SK-N-SH treated with all-trans-retinoic acid at 6 μM for 48 hours (cell line): ENCODE measurements at regions not wholly inside any gene's neighbourhood (a gene's known extent, or its start where the extent isn't known, plus 50 kb on each side); places are given as distances from the start of the nearest gene placed in this dataset.

Experiments
- ATAC-seq: fragments of 200-7000 bp; cut with Tn5 transposase; 3 replicates; pipeline ENCODE4 v1.9.1; 2020; ENCODE audit warnings: mild to moderate bottlenecking, moderate library complexity
- ARNTL ChIP-seq: fragments of 450-650 bp; formaldehyde crosslinking; IDR thresholded peaks from 2 replicates; pipeline ENCODE4 v1.5.0; 2020; ENCODE audit warnings: low read depth, mild to moderate bottlenecking, moderate library complexity, borderline replicate concordance
- BACH2 ChIP-seq: fragments of 250-450 bp; sonication (Bioruptor Pico); IDR thresholded peaks from 2 replicates; pipeline ENCODE4 v1.9.0; 2021; ENCODE audit warnings: mild to moderate bottlenecking, borderline replicate concordance
- CSDC2 ChIP-seq: fragments of 250-450 bp; sonication (Bioruptor Pico); IDR thresholded peaks from 2 replicates; pipeline ENCODE4 v1.5.0; 2020; ENCODE audit warnings: mild to moderate bottlenecking, moderate library complexity
- CSRNP3 ChIP-seq: fragments of 250-450 bp; sonication (Bioruptor Pico); IDR thresholded peaks from 2 replicates; pipeline ENCODE4 v1.5.1; 2021; ENCODE audit warnings: mild to moderate bottlenecking, moderate library complexity
- ESRRG ChIP-seq: fragments of 250-450 bp; sonication (Bioruptor Pico); IDR thresholded peaks from 2 replicates; pipeline ENCODE4 v1.6.1; 2021; ENCODE audit warnings: mild to moderate bottlenecking
- GLIS3 ChIP-seq: fragments of 250-450 bp; sonication (Bioruptor Pico); IDR thresholded peaks from 2 replicates; pipeline ENCODE4 v1.5.0; 2020; ENCODE audit warnings: mild to moderate bottlenecking, moderate library complexity
- ISL1 ChIP-seq: fragments of 250-450 bp; sonication (Bioruptor Pico); IDR thresholded peaks from 2 replicates; pipeline ENCODE4 v2.1.2; 2022; ENCODE audit warnings: mild to moderate bottlenecking, moderate library complexity
- OSR1 ChIP-seq: fragments of 250-450 bp; sonication (Bioruptor Pico); IDR thresholded peaks from 2 replicates; pipeline ENCODE4 v1.8.0; 2022; ENCODE audit warnings: moderate library complexity, mild to moderate bottlenecking, inconsistent platforms
- POU6F1 ChIP-seq: fragments of 250-450 bp; sonication (Bioruptor Pico); IDR thresholded peaks from 2 replicates; pipeline ENCODE4 v1.8.0; 2021; ENCODE audit warnings: low read depth, mild to moderate bottlenecking, moderate library complexity, borderline replicate concordance
- PPARA ChIP-seq: fragments of 250-450 bp; sonication (Bioruptor Pico); IDR thresholded peaks from 2 replicates; pipeline ENCODE4 v1.5.0; 2020; ENCODE audit warnings: mild to moderate bottlenecking, borderline replicate concordance
- RARB ChIP-seq: fragments of 250-450 bp; sonication (Bioruptor Pico); IDR thresholded peaks from 2 replicates; pipeline ENCODE4 v1.8.0; 2021; ENCODE audit warnings: mild to moderate bottlenecking, moderate library complexity
- SNAI2 ChIP-seq: fragments of 250-450 bp; sonication (Bioruptor Pico); IDR thresholded peaks from 2 replicates; pipeline ENCODE4 v1.5.0; 2020; ENCODE audit warnings: mild to moderate bottlenecking, moderate library complexity
- TCF4 ChIP-seq: fragments of 250-450 bp; sonication (Bioruptor Pico); IDR thresholded peaks from 2 replicates; pipeline ENCODE4 v1.8.0; 2021; ENCODE audit warnings: mild to moderate bottlenecking, moderate library complexity, borderline replicate concordance
- TOX ChIP-seq: fragments of 250-450 bp; sonication (Bioruptor Pico); IDR thresholded peaks from 2 replicates; pipeline ENCODE4 v1.8.0; 2021; ENCODE audit warnings: mild to moderate bottlenecking, moderate library complexity, borderline replicate concordance
- TSHZ2 ChIP-seq: fragments of 250-450 bp; sonication (Bioruptor Pico); IDR thresholded peaks from 2 replicates; pipeline ENCODE4 v1.5.0; 2020; ENCODE audit warnings: mild to moderate bottlenecking, moderate library complexity
- ZC3H10 ChIP-seq: fragments of 250-450 bp; sonication (Bioruptor Pico); IDR thresholded peaks from 2 replicates; pipeline ENCODE4 v1.5.1; 2021; ENCODE audit warnings: mild to moderate bottlenecking, moderate library complexity
- ZFP3 ChIP-seq: fragments of 250-450 bp; sonication (Bioruptor Pico); IDR thresholded peaks from 2 replicates; pipeline ENCODE4 v1.5.0; 2020; ENCODE audit warnings: mild to moderate bottlenecking, moderate library complexity
- ZFP30 ChIP-seq: fragments of 450-650 bp; formaldehyde crosslinking; IDR thresholded peaks from 2 replicates; pipeline ENCODE4 v1.5.0; 2022; ENCODE audit warnings: mild to moderate bottlenecking, moderate library complexity
- ZNF565 ChIP-seq: fragments of 450-650 bp; formaldehyde crosslinking; conservative IDR thresholded peaks from 2 replicates; pipeline ENCODE4 v1.5.0; 2020; ENCODE audit warnings: low read depth, mild to moderate bottlenecking, moderate library complexity
- ZNF8 ChIP-seq: fragments of 450-650 bp; formaldehyde crosslinking; IDR thresholded peaks from 2 replicates; pipeline ENCODE4 v1.5.0; 2020; ENCODE audit warnings: mild to moderate bottlenecking, moderate library complexity
- TF ChIP-seq, protein P1 (sequence below): fragments of 250-450 bp; sonication (Bioruptor Pico); IDR thresholded peaks from 2 replicates; pipeline ENCODE4 v1.5.1; 2020; ENCODE audit warnings: low read depth, mild to moderate bottlenecking, moderate library complexity
- TF ChIP-seq, protein P2 (sequence below): fragments of 250-450 bp; sonication (Bioruptor Pico); IDR thresholded peaks from 2 replicates; pipeline ENCODE4 v1.8.0; 2020; ENCODE audit warnings: mild to moderate bottlenecking, moderate library complexity, borderline replicate concordance

GRCh38 chr4:12270546-12270945, 841.9 kb upstream of the HS3ST1 start:
- ATAC-seq, result no peak
- TF ChIP-seq ZFP30 (CRISPR knock-in tag), result no peak
- no peak for TF ChIP-seq ZFP3

GRCh38 chr4:12265554-12265953, 836.9 kb upstream of the HS3ST1 start:
- TF ChIP-seq RARB (CRISPR knock-in tag), result no peak
- TF ChIP-seq POU6F1 (CRISPR knock-in tag), result no peak
- TF ChIP-seq BACH2, result no peak
- no peak for TF ChIP-seq ZC3H10 (CRISPR knock-in tag)
- TF ChIP-seq TOX, result no peak
- no peak for TF ChIP-seq OSR1 (CRISPR knock-in tag)
- no peak for TF ChIP-seq CSDC2 (CRISPR knock-in tag)
- TF ChIP-seq ZFP3, result no peak
- TF ChIP-seq CSRNP3, result no peak
- no peak for TF ChIP-seq ZNF565 (CRISPR knock-in tag)
- TF ChIP-seq TCF4 (CRISPR knock-in tag), result no peak
- TF ChIP-seq ZFP30 (CRISPR knock-in tag), result no peak
- TF ChIP-seq ZNF8 (CRISPR knock-in tag), result no peak
- TF ChIP-seq, protein P1, sequence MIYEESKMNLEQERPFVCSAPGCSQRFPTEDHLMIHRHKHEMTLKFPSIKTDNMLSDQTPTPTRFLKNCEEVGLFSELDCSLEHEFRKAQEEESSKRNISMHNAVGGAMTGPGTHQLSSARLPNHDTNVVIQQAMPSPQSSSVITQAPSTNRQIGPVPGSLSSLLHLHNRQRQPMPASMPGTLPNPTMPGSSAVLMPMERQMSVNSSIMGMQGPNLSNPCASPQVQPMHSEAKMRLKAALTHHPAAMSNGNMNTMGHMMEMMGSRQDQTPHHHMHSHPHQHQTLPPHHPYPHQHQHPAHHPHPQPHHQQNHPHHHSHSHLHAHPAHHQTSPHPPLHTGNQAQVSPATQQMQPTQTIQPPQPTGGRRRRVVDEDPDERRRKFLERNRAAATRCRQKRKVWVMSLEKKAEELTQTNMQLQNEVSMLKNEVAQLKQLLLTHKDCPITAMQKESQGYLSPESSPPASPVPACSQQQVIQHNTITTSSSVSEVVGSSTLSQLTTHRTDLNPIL (CRISPR knock-in tag), result no peak
- no peak for TF ChIP-seq TSHZ2 (CRISPR knock-in tag)
- no peak for TF ChIP-seq PPARA (CRISPR knock-in tag)
- TF ChIP-seq, protein P2, sequence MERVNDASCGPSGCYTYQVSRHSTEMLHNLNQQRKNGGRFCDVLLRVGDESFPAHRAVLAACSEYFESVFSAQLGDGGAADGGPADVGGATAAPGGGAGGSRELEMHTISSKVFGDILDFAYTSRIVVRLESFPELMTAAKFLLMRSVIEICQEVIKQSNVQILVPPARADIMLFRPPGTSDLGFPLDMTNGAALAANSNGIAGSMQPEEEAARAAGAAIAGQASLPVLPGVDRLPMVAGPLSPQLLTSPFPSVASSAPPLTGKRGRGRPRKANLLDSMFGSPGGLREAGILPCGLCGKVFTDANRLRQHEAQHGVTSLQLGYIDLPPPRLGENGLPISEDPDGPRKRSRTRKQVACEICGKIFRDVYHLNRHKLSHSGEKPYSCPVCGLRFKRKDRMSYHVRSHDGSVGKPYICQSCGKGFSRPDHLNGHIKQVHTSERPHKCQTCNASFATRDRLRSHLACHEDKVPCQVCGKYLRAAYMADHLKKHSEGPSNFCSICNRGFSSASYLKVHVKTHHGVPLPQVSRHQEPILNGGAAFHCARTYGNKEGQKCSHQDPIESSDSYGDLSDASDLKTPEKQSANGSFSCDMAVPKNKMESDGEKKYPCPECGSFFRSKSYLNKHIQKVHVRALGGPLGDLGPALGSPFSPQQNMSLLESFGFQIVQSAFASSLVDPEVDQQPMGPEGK (CRISPR knock-in tag), result no peak
- no peak for TF ChIP-seq ISL1 (CRISPR knock-in tag)
- no peak for TF ChIP-seq SNAI2 (CRISPR knock-in tag)
- TF ChIP-seq ESRRG (CRISPR knock-in tag), result no peak
- ATAC-seq, result no peak

- TF ChIP-seq GLIS3 (CRISPR knock-in tag) (no peak), ESRRG (CRISPR knock-in tag) (no peak), TSHZ2 (CRISPR knock-in tag) (no peak), SNAI2 (CRISPR knock-in tag) (no peak), ISL1 (CRISPR knock-in tag) (no peak), ARNTL (CRISPR knock-in tag) (no peak), ZFP3 (no peak), ZNF8 (CRISPR knock-in tag) (no peak)
These were observed 831.8 kb upstream of the HS3ST1 start for GRCh38 chr4:12260453-12260852.

More at GRCh38 chr4:12260453-12260852, 831.8 kb upstream of the HS3ST1 start:
- no peak for ATAC-seq
